ENCODE measurements at regions not wholly inside any gene's neighbourhood (a gene's known extent, or its start where the extent isn't known, plus 50 kb on each side); places are given as distances from the start of the nearest gene placed in this dataset.

DNA sequence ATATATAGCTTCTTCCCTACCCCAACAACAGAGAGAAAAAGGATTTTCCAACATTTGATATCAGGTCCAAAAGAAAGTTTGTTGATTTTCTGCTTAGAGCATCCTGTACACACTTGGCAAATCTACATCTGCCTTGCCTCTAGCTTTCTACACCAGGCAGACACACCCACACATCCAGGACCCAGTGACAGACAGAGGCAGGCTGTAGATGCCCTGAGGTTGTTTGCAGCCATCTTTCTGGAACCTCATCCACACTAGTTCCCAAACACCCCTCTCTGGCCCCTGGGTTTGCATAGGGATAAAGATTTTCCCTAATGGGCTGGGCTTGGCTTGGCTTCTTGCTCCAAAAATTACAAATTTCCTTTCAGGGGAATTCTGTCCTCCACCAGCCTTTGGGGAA is 138.2 kb upstream of the FST start:
- TF ChIP-seq, protein P1, sequence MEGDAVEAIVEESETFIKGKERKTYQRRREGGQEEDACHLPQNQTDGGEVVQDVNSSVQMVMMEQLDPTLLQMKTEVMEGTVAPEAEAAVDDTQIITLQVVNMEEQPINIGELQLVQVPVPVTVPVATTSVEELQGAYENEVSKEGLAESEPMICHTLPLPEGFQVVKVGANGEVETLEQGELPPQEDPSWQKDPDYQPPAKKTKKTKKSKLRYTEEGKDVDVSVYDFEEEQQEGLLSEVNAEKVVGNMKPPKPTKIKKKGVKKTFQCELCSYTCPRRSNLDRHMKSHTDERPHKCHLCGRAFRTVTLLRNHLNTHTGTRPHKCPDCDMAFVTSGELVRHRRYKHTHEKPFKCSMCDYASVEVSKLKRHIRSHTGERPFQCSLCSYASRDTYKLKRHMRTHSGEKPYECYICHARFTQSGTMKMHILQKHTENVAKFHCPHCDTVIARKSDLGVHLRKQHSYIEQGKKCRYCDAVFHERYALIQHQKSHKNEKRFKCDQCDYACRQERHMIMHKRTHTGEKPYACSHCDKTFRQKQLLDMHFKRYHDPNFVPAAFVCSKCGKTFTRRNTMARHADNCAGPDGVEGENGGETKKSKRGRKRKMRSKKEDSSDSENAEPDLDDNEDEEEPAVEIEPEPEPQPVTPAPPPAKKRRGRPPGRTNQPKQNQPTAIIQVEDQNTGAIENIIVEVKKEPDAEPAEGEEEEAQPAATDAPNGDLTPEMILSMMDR (conservative IDR thresholded peaks at IDR 0.05), result no peak
- TF ChIP-seq EZH2 (IDR thresholded peaks at IDR 0.05; ENCODE audit: low read depth), result no peak

All from PC-9 (cell line).